ENCODE measurements at regions not wholly inside any gene's neighbourhood (a gene's known extent, or its start where the extent isn't known, plus 50 kb on each side); places are given as distances from the start of the nearest gene placed in this dataset.

- DNase-seq (no peak), ATAC-seq (no peak)
- Histone ChIP-seq H3K36me3 (no peaks in the 10 kb centered on the region), H3K4me1 (no peaks in the 10 kb centered on the region), H3K4me3 (no peak overlapping the region), H3K9me3 (no peaks in the 10 kb centered on the region), H3K27ac (no peak overlapping the region), H3K27me3 (no peaks in the 10 kb centered on the region)
- TF ChIP-seq CTCF (IDR thresholded peaks at IDR 0.05): no peak
- intact Hi-C loops (cut with DNase I): no loop called here
These were observed 446.3 kb downstream of the TRAM1L1 start for GRCh38 chr4:116639070-116639577.

- DNase-seq: no peak
- Histone ChIP-seq H3K27ac (no peak overlapping the region), H3K4me3 (no peak overlapping the region), H3K4me1 (no peaks in the 10 kb centered on the region), H3K27me3 (no peaks in the 10 kb centered on the region), H3K36me3 (no peaks in the 10 kb centered on the region), H3K9me3 (no peaks in the 10 kb centered on the region)
- intact Hi-C loops (cut with DNase I): no loop called here
- no peak for TF ChIP-seq CTCF (IDR thresholded peaks at IDR 0.05)
- no peak for ATAC-seq
These were observed 446.8 kb downstream of the TRAM1L1 start for GRCh38 chr4:116638592-116638991.

GRCh38 chr4:116636917-116637316 lies 448.5 kb downstream of the TRAM1L1 start:
- H3K9me3 ChIP-seq: no peaks in the 10 kb centered on the region
- no peak overlapping the region for H3K27ac ChIP-seq
- no peaks in the 10 kb centered on the region for H3K36me3 ChIP-seq
- ATAC-seq (no peak), DNase-seq (no peak)
- TF ChIP-seq CTCF (IDR thresholded peaks at IDR 0.05): no peak
- no peaks in the 10 kb centered on the region for H3K4me1 ChIP-seq
- intact Hi-C loops (cut with DNase I): no loop called here
- no peak overlapping the region for H3K4me3 ChIP-seq
- no peaks in the 10 kb centered on the region for H3K27me3 ChIP-seq

- DNase-seq: no peak
- Histone ChIP-seq H3K4me1 (no peaks in the 10 kb centered on the region), H3K27ac (no peak overlapping the region), H3K27me3 (no peaks in the 10 kb centered on the region), H3K9me3 (no peaks in the 10 kb centered on the region), H3K36me3 (no peaks in the 10 kb centered on the region), H3K4me3 (no peak overlapping the region)
- no peak for TF ChIP-seq CTCF (IDR thresholded peaks at IDR 0.05)
- ATAC-seq: no peak
- intact Hi-C loops (cut with DNase I): no loop called here
These were observed 453.1 kb downstream of the TRAM1L1 start for GRCh38 chr4:116632269-116632668.

GRCh38 chr4:116628598-116628997 lies 456.8 kb downstream of the TRAM1L1 start:
- Histone ChIP-seq H3K9me3 (no peaks in the 10 kb centered on the region), H3K27me3 (no peaks in the 10 kb centered on the region), H3K36me3 (no peaks in the 10 kb centered on the region), H3K4me3 (no peak overlapping the region), H3K27ac (no peak overlapping the region), H3K4me1 (no peaks in the 10 kb centered on the region)
- intact Hi-C loops (cut with DNase I): no loop called here
- DNase-seq: no peak
- no peak for TF ChIP-seq CTCF (IDR thresholded peaks at IDR 0.05)
- ATAC-seq: no peak

Measured in left lung (tissue), 4 donors.